ENCODE measurements at regions not wholly inside any gene's neighbourhood (a gene's known extent, or its start where the extent isn't known, plus 50 kb on each side); places are given as distances from the start of the nearest gene placed in this dataset.

DNA sequence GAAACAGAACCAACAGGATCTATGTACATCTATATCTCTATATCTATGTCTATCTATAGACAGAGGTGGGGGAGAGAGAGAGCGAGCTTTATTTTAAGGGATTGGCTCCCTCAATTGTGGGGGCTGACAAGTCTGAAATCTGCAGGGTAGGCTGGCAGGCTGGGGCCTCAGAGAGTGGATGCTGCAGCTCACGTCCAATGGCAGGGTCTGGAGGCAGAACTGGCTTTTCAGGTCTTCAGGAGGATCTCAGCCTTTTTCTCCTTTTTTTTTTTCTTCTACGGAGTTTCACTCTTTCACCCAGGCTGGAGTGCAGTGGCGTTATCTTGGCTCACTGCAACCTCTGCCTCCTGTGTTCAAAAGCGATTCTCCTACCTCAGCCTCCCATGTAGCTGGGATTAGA lies 77.2 kb downstream of the ARL4C start:
- WGBS, result 56% methylated on average over 5 of the region's 5 CpGs
- DNase-seq (ENCODE audit: low spot score), result no peak
- no peak overlapping the region for H3K4me3 ChIP-seq
- no peaks in the 10 kb centered on the region for H3K27me3 ChIP-seq (replicated peaks; ENCODE audit: insufficient read depth)
- H3K4me1 ChIP-seq (replicated peaks), result no peaks in the 10 kb centered on the region
- no peak overlapping the region for H3K27ac ChIP-seq
- H3K36me3 ChIP-seq, result no peaks in the 10 kb centered on the region
- intact Hi-C loops (cut with DNase I), result no loop called here
- TF ChIP-seq, protein P1, sequence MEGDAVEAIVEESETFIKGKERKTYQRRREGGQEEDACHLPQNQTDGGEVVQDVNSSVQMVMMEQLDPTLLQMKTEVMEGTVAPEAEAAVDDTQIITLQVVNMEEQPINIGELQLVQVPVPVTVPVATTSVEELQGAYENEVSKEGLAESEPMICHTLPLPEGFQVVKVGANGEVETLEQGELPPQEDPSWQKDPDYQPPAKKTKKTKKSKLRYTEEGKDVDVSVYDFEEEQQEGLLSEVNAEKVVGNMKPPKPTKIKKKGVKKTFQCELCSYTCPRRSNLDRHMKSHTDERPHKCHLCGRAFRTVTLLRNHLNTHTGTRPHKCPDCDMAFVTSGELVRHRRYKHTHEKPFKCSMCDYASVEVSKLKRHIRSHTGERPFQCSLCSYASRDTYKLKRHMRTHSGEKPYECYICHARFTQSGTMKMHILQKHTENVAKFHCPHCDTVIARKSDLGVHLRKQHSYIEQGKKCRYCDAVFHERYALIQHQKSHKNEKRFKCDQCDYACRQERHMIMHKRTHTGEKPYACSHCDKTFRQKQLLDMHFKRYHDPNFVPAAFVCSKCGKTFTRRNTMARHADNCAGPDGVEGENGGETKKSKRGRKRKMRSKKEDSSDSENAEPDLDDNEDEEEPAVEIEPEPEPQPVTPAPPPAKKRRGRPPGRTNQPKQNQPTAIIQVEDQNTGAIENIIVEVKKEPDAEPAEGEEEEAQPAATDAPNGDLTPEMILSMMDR (IDR thresholded peaks at IDR 0.05), result no peak
- no peak for TF ChIP-seq POLR2AphosphoS5 (IDR thresholded peaks at IDR 0.05)
- no peak for TF ChIP-seq POLR2A (IDR thresholded peaks at IDR 0.05)
- no peaks in the 10 kb centered on the region for H3K9me3 ChIP-seq

- no peak for DNase-seq (ENCODE audit: low spot score)
- TF ChIP-seq, protein P1 (IDR thresholded peaks at IDR 0.05), result no peak
- TF ChIP-seq POLR2A (IDR thresholded peaks at IDR 0.05), result no peak
- TF ChIP-seq POLR2AphosphoS5 (IDR thresholded peaks at IDR 0.05), result no peak
- Histone ChIP-seq H3K36me3 (no peaks in the 10 kb centered on the region), H3K4me1 (replicated peaks) (no peaks in the 10 kb centered on the region), H3K9me3 (no peaks in the 10 kb centered on the region), H3K27me3 (replicated peaks; ENCODE audit: insufficient read depth) (no peaks in the 10 kb centered on the region), H3K27ac (no peak overlapping the region), H3K4me3 (no peak overlapping the region)
- intact Hi-C loops (cut with DNase I), result no loop called here
- 86% methylated on average over 4 of the region's 4 CpGs for WGBS
Measured at GRCh38 chr2:234415706-234416105, 81.2 kb downstream of the ARL4C start.

DNA sequence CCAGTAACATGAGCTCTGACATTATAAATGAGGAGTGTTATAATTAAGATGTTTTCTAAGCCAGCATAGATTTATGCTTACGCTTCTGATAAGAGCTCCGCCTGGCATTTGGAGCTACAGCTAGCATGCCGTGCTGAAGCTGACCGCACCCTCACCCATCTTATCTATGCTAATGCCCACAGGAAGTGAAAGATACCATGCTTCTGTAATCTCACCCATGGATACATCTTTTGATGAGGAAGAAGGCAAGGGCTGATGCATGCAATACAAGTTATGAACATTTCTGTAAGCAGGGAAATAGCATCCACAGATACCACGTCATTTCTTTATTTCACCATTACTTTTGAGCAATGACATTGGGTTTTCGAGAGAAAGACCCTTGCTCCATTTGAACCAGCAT lies 82.3 kb downstream of the ARL4C start:
- Histone ChIP-seq H3K4me1 (replicated peaks) (no peaks in the 10 kb centered on the region), H3K9me3 (no peaks in the 10 kb centered on the region), H3K27me3 (replicated peaks; ENCODE audit: insufficient read depth) (no peaks in the 10 kb centered on the region), H3K27ac (no peak overlapping the region), H3K36me3 (no peaks in the 10 kb centered on the region), H3K4me3 (no peak overlapping the region)
- no peak for TF ChIP-seq POLR2AphosphoS5 (IDR thresholded peaks at IDR 0.05)
- TF ChIP-seq, protein P1 (IDR thresholded peaks at IDR 0.05), result no peak
- no peak for TF ChIP-seq POLR2A (IDR thresholded peaks at IDR 0.05)
- DNase-seq (ENCODE audit: low spot score), result no peak
- WGBS, result 92% methylated on average over 6 of the region's 6 CpGs
- intact Hi-C loops (cut with DNase I), result no loop called here

DNA sequence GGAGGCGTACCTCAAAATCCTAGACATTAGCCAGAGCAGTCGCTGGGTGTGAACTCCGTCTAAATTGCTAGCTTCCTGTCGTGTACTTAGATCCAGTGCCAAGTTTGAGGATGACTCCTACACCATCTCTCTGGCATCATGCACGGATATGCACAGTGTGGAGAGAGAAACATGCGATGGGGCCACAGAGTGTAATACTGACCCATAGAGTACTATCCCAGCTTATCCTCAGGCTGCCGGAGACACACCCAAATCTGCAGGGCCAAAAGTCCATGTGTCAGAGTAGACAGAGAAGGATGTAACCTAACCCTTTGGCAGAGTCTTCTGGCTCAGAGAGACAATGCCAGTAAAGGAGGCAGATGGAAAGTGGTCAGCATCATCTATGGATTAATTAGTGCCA lies 84.2 kb downstream of the ARL4C start:
- no peaks in the 10 kb centered on the region for H3K36me3 ChIP-seq
- H3K4me1 ChIP-seq (replicated peaks), result no peaks in the 10 kb centered on the region
- TF ChIP-seq POLR2A (IDR thresholded peaks at IDR 0.05), result no peak
- TF ChIP-seq, protein P1 (IDR thresholded peaks at IDR 0.05), result no peak
- no peak overlapping the region for H3K27ac ChIP-seq
- intact Hi-C loops (cut with DNase I), result no loop called here
- H3K9me3 ChIP-seq, result no peaks in the 10 kb centered on the region
- no peaks in the 10 kb centered on the region for H3K27me3 ChIP-seq (replicated peaks; ENCODE audit: insufficient read depth)
- 64% methylated on average over 7 of the region's 7 CpGs for WGBS
- H3K4me3 ChIP-seq, result no peak overlapping the region
- DNase-seq (ENCODE audit: low spot score), result no peak

GRCh38 chr2:234411793-234412192 lies 85.1 kb downstream of the ARL4C start:
- H3K27me3 ChIP-seq (replicated peaks; ENCODE audit: insufficient read depth), result no peaks in the 10 kb centered on the region
- no peak overlapping the region for H3K27ac ChIP-seq
- intact Hi-C loops (cut with DNase I), result no loop called here
- no peak for DNase-seq (ENCODE audit: low spot score)
- H3K4me1 ChIP-seq (replicated peaks), result no peaks in the 10 kb centered on the region
- 90% methylated on average over 4 of the region's 4 CpGs for WGBS
- no peak for TF ChIP-seq POLR2A (IDR thresholded peaks at IDR 0.05)
- TF ChIP-seq, protein P1 (IDR thresholded peaks at IDR 0.05), result no peak
- no peak for TF ChIP-seq POLR2AphosphoS5 (IDR thresholded peaks at IDR 0.05)
- no peaks in the 10 kb centered on the region for H3K36me3 ChIP-seq
- no peak overlapping the region for H3K4me3 ChIP-seq
- no peaks in the 10 kb centered on the region for H3K9me3 ChIP-seq

Data from prostate gland (tissue), 2 donors.